Fibroblast of the aortic adventitia (primary cell): ENCODE measurements at regions not wholly inside any gene's neighbourhood (a gene's known extent, or its start where the extent isn't known, plus 50 kb on each side); places are given as distances from the start of the nearest gene placed in this dataset.

ENCODE experiments used
- DNase-seq: peaks from one replicate; pipeline ENCODE4 v3.0.0-alpha.2; 2010; ENCODE audit warnings: low read depth
- H3K4me3 ChIP-seq: 2 replicates; pipeline ENCODE4 v1.5.1; 2011; ENCODE audit warnings: low read depth, mild to moderate bottlenecking, control low read depth, low read length, moderate library complexity
- TF ChIP-seq, protein P1 (sequence below): IDR thresholded peaks from 2 replicates; pipeline ENCODE4 v1.5.1; 2011; ENCODE audit warnings: mild to moderate bottlenecking, low read length, control low read depth, inconsistent platforms; ENCODE audit not compliant: insufficient read depth

DNA sequence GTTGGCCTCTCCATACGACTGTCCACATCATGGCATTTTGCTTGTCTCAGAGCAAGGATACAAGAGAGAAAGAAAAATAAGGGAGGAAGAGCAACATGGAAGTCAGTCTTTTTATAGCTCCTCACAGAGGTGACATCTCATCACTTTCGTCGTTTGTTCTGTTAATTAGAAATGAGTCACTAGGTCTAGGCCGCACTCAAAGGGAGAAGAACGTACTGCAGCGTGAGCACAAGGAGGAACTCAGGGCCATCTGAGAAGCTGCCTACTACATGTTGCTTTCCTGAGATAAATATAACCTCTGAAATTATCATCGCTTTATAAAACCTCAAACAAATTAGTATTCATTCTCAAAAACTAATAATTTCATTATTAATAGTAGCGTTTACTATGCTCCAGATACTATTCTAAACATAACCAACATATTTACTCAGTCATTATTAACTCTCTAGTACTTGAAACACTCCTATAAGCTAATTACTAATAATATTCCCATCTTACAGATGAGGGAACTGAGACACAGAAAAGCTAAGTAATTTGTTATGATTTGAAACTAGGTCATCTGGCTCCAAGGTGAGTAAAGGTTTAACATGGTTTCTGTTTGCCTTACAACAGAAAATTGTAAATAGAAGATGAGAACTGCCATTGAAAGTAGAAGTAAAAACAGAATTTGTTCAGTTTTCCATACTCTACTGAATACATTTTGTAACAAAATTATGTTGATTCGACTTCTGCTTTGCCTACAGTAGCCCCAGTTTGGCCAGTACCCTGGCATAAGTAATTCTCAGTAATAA, 213.2 kb upstream of the UGT8 start:
- H3K4me3 ChIP-seq = no peak overlapping the region
- no peak for DNase-seq
- TF ChIP-seq, protein P1, sequence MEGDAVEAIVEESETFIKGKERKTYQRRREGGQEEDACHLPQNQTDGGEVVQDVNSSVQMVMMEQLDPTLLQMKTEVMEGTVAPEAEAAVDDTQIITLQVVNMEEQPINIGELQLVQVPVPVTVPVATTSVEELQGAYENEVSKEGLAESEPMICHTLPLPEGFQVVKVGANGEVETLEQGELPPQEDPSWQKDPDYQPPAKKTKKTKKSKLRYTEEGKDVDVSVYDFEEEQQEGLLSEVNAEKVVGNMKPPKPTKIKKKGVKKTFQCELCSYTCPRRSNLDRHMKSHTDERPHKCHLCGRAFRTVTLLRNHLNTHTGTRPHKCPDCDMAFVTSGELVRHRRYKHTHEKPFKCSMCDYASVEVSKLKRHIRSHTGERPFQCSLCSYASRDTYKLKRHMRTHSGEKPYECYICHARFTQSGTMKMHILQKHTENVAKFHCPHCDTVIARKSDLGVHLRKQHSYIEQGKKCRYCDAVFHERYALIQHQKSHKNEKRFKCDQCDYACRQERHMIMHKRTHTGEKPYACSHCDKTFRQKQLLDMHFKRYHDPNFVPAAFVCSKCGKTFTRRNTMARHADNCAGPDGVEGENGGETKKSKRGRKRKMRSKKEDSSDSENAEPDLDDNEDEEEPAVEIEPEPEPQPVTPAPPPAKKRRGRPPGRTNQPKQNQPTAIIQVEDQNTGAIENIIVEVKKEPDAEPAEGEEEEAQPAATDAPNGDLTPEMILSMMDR = no peak

DNA sequence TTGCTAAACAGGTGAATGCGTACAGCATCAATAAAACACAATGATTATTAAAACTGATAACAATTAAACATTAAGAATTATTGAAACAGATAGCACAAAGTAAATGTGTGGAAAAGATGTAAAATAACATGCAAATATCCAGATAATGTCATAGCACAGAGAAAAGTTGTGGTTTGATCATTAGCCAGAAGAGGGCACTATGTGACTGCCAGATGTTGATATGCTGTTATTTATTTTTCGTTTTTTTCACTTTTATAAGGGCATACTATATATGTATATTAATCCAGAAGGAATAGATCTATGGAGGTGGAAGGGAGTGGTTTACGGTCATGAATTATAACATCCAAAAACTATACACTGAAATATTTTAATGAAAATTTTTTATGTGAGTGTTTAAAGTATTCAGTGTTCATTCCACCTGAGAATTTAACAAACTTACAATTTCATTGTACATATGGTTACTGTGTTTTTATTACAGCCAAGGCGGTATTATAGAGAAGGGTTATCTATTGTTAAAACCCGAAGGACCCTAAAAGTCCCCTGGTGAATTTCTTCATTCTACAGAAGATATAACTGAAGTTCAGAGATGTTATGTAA, 211.9 kb upstream of the UGT8 start:
- peak; percentile 67 for DNase-seq
- TF ChIP-seq, protein P1 = peak; percentile 61
- H3K4me3 ChIP-seq = no peak overlapping the region

DNA sequence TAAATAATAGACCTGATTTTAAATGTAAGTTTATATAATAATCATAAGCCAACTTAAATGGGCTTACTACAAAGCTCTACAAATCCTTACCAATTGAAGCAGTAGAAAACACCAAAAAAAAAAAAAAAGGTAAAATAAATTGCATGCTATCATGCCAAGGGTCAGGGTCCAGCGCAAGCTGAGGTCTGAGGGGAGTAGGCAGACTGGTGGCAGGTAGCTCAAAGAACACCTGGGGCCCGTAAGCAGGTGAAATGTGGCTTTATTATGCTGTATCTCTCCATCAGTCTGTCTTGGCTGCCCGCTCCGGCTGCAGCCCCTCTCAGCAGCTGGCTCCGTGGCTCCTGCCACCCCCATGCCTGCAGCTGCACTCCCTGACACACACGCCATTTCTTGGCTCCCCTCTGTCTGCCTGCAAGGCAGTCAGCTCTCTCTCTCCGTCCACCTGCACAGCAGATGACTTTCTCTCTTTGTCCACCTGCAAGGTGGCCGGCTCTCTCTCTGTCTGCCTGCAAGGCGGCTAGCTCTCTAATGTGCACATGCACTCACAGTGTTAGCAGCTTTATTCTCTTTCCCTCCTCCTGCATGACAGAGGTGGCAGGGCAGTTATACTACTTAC, 209.4 kb upstream of the UGT8 start:
- TF ChIP-seq, protein P1 = no peak
- DNase-seq = no peak
- H3K4me3 ChIP-seq = no peak overlapping the region

DNA sequence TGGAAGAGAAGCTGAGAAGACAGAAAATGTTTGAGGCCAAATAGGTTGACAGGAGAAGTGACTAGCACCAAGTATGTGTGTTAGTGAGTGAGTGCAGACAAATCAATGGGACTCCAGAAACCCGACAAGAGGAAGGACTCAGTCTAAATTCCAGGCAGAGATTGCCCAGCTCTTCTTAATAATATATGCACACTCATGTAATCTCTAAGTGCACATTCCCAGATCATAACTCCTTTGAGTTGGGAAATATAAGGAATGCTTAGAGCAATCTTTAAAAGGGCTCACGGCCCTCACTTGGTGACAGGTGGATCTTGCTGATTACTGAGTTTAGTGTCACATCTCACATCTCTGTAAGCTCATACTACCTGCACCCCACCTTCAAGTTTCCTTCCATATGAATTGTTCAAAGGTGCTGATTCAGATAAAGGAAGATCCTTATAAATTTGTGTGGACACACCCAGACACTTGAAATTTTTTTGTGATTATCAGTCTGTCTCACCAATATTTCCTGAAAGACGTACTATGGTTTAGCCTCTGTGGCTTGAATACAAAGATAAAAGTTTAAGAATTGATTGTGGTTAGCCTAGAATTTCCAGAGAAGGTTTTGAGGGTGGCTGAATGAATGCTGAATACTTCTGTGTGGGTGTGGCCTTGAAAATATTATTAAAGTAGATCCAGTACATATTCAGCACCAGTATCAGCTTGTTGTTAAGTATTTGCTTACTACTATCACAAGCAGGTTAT, 205.1 kb upstream of the UGT8 start:
- TF ChIP-seq, protein P1 = no peak
- no peak for DNase-seq

DNA sequence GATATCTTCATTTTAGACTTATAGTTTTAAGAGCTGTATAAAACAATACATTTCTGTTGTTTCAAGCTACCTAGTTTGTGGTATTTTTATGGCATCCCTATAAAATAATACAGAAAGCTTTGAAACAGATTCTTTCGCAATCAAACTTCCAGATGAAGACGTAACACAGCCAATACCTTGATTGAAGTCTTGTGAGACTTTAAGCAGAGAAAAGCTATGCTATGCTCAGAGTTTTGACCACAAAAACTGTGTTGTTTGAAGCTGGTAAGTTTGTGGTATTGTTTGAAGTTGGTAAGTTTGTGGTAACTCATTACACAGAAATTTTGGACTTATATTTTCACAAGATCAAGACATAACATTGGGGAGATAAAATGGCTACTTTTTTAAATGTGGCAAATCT, 201.8 kb upstream of the UGT8 start:
- no peak overlapping the region for H3K4me3 ChIP-seq
- DNase-seq = no peak
- TF ChIP-seq, protein P1 = no peak

More for the DNA sequence above, 205.1 kb upstream of the UGT8 start:
- H3K4me3 ChIP-seq = no peak overlapping the region

DNA sequence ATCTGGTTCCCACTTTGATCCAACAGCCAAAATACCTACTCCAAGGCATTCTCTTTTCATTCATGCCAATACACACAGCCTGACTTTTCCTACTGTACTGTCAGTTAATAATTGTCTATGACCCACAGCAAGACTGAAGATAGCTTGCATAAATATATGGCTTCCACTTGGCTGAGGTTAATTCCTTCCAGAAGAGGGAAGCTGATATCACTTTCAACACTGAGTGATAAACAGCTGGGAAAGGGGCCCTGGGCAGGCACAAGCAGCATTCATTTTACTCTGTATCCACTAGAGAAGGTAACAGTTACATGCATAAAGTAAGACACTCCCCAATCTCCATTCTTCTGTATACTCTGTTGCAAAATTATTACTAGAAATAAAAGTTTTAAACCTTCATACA, 200.2 kb upstream of the UGT8 start:
- no peak overlapping the region for H3K4me3 ChIP-seq
- no peak for DNase-seq
- TF ChIP-seq, protein P1 = no peak
